ENCODE measurements at regions not wholly inside any gene's neighbourhood (a gene's known extent, or its start where the extent isn't known, plus 50 kb on each side); places are given as distances from the start of the nearest gene placed in this dataset.

DNA sequence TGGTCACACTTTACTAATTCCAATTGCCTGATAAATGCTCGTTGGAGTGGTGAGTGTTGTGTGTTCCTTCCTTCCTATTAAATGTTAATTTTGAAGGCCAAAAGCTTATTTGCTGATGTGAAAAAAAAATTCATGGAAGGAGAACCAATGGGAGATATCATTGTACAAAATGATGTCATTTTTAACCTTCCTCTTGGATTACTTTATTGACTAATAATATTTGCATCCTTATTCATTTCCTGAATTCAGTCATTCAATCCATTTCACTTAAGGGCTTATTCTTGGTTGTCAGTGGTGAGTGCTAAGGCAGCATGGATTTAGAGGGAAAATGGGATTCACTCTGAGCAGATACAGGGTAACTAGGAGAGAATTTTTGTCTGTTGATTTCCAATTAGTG lies 216.0 kb upstream of the HTR2A start:
- TF ChIP-seq, protein P1, sequence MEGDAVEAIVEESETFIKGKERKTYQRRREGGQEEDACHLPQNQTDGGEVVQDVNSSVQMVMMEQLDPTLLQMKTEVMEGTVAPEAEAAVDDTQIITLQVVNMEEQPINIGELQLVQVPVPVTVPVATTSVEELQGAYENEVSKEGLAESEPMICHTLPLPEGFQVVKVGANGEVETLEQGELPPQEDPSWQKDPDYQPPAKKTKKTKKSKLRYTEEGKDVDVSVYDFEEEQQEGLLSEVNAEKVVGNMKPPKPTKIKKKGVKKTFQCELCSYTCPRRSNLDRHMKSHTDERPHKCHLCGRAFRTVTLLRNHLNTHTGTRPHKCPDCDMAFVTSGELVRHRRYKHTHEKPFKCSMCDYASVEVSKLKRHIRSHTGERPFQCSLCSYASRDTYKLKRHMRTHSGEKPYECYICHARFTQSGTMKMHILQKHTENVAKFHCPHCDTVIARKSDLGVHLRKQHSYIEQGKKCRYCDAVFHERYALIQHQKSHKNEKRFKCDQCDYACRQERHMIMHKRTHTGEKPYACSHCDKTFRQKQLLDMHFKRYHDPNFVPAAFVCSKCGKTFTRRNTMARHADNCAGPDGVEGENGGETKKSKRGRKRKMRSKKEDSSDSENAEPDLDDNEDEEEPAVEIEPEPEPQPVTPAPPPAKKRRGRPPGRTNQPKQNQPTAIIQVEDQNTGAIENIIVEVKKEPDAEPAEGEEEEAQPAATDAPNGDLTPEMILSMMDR (IDR thresholded peaks at IDR 0.05; ENCODE audit: low read depth, low read length, missing input control) = no peak
- no peak for TF ChIP-seq GABPA (IDR thresholded peaks at IDR 0.05 in 1 of 2, conservative IDR thresholded peaks at IDR 0.05 in 1 of 2)
- no peak for TF ChIP-seq HNF4A (conservative IDR thresholded peaks at IDR 0.05)
- TF ChIP-seq YY1 (IDR thresholded peaks at IDR 0.05) = no peak
- TF ChIP-seq, protein P2, sequence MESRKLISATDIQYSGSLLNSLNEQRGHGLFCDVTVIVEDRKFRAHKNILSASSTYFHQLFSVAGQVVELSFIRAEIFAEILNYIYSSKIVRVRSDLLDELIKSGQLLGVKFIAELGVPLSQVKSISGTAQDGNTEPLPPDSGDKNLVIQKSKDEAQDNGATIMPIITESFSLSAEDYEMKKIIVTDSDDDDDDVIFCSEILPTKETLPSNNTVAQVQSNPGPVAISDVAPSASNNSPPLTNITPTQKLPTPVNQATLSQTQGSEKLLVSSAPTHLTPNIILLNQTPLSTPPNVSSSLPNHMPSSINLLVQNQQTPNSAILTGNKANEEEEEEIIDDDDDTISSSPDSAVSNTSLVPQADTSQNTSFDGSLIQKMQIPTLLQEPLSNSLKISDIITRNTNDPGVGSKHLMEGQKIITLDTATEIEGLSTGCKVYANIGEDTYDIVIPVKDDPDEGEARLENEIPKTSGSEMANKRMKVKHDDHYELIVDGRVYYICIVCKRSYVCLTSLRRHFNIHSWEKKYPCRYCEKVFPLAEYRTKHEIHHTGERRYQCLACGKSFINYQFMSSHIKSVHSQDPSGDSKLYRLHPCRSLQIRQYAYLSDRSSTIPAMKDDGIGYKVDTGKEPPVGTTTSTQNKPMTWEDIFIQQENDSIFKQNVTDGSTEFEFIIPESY (IDR thresholded peaks at IDR 0.05) = no peak
- TF ChIP-seq EGR1 (IDR thresholded peaks at IDR 0.05; ENCODE audit: low read depth in 2 of 2) = no peak
- TF ChIP-seq SP1 (IDR thresholded peaks at IDR 0.05) = no peak
- TF ChIP-seq RXRA (IDR thresholded peaks at IDR 0.05) = no peak
- TF ChIP-seq JUND (IDR thresholded peaks at IDR 0.05) = no peak
